HG03378 (cell line): ENCODE measurements at regions not wholly inside any gene's neighbourhood (a gene's known extent, or its start where the extent isn't known, plus 50 kb on each side); places are given as distances from the start of the nearest gene placed in this dataset.
"Not testable (repeated sequence)": the region's sequence is repeated elsewhere in the genome, so short reads cannot be mapped to it uniquely, and the experiment has no call there.

Experiments used
- ATAC-seq: cut with Tn5 transposase; IDR thresholded peaks from one replicate; pipeline ENCODE4 v1.9.1; 2021; ENCODE audit warnings: mild to moderate bottlenecking, moderate library complexity; ENCODE audit not compliant: unreplicated experiment

DNA sequence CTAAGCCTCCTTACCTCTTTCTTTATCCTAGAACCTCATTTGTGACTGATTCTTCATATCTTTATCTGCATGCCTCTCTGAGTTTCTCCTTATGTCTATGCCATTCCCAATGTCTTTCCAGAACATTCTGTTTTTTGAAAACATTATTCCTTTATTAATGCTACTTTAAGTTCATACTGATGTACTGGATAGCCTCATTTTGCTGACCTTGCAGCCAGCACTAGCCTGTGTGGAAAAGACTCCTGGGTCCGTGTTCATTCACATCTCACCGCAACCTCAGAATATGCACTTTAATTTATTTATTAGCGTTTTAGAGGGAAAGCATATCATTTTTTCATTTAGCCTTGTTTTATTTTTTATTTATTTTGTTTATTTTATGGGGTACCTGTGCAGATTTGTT lies 208.1 kb upstream of the NPVF start:
- ATAC-seq: no peak

DNA sequence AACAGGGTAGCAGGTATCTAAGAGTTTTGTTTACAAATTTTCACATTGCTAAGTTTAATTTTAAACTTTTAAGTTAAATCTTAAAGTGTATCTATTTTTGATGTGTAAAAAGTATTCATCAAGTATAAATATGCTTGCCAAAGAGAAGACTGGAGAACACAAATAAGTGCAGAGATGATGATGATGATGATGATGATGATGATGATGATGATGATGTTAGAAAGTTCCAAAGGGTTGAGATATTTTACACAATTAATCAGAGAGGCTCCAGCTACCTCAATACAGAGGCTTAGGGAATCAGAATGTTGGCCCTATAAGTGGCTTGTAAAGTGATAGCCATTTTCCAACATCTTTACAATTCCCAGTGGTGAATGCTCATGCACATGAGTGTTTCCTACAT lies 209.0 kb upstream of the NPVF start:
- no peak for ATAC-seq

DNA sequence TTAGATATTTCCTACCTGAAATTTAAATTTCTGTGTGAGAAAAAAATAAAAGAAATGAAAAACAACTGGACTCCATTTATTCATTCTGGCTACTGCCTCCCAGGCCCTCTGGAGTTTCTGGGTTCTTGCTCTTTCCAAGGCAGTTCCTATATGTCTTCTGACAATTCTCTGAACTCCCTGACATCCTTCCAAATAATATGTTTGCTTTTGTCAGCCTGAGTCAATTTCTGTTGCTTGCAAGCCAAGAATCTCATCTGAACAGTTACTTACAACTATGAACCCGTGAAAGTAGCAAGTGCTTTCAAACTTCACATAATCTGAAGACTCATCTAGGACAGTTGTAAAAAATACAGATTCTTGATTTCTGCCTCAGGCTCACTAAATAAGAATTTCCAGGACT lies 216.7 kb upstream of the NPVF start:
- no peak for ATAC-seq

DNA sequence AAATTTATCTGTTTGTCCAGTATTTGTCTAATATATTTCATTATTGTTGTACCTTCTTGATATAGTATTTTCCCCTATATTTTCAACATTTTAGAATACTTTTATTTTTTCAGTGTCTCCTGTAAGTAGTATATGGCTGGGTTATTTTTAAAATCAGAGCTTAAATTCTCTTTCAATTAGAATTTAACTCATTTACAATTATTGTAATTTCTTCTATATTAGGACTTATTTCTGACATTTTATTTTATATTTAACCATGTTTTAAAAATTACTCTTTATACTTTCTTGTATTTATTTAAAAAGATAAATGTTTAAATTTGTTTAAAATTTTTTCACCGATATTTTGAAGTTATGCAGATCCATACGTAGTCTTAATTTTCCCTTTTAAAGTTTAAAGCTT lies 220.0 kb upstream of the NPVF start:
- ATAC-seq: no peak

DNA sequence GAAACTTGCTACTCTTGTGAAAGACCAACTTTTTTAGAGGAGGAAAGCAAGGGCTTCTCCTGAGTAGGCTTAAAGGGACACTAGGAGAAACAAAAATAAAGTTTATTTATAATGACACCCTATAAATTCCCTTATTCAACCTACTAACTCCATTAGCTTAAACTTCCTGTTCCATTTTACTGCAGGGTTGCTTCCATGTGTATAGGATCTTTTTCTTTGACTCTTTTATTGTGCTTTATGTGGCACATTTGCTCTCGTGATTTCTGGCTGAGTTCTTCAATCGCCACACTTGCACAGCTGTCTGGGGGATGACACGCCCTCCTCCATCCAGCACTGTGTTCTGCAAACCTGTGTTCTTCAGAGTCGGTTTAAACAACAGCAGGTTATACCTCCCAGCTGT lies 225.7 kb upstream of the NPVF start:
- ATAC-seq: no peak

DNA sequence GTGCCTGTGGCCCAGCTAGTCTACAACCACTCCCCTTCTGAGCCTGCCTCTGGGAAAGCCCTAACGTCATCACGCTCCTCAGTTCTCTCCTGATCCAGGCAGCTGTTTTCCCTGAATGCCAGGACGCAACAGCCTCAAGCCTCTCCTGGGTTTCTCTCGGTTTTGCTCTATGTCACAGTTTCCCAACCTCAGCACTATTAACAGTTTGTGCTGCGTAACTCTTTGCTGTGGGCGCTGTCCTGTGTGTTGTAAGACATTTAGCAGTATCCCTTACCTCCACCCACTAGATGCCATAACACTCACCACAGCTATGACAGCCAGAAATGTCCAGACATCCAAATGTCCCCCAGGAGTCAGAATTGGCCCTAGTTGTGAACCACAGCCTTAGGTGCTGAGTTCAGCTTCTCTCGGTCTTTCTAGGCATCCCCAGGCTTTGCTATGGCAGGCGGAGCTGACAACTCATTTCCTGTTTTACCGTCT lies 226.3 kb upstream of the NPVF start:
- no peak for ATAC-seq

DNA sequence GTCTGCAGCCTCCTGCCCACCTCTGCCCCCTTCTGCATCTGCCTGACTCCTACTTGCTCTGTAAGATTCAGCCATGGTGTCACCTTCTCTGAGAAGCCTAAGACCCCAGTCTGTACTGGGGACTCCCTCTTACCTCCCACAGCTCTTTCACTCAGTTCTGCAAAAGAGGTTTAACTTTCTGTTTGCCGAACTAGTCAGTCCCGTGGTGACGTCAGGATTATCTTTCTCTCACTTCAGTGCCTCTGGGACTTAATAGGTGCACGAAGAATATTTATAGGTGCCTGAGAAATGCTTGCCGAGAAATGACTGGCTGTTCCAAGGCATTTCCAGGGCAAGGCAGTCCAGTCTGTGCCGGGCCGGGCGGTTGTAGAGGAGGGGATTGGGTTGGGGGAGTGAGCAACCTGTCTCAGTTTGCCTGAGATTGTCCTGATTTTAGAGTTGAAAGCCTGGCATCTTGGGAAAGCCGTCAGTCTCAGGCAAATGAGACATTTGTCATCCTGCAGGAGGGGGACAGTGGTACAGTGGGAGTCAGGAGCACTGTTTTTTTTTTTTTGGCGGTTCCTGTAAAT lies 227.5 kb upstream of the NPVF start:
- ATAC-seq: no peak

DNA sequence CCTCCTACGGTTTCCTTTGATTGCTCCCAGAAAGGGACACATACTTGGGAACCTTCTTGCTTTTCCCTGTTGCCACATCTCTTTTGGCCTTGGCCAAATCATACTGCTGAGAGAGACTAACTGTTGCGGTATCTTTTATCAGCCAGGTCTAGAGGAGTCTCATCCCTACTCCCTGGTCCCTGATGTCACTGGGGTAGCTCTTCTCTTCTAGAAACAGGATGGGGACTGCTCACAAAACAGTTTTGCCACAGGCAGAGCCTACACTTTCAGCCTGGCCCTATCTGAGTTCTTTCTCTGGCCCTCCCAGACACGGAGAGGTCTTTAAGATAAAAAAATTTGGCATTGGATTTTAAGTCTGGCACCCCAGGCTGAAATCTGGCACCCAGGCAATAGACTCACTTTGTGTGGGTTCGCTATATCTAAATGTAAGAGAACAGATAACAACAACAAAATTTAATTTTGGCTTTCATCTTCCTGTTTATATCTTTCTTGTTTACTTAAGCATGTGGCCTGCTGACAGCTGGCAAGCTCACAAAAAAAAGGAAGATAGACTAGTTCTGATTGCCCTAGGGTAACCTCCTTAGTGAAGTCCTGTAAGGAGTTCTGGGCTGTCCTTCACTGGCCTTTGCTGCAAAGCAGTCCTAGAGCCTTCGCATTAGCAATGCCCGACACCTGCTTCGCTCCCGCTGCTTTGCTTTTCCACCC lies 228.3 kb upstream of the NPVF start:
- ATAC-seq: no peak

DNA sequence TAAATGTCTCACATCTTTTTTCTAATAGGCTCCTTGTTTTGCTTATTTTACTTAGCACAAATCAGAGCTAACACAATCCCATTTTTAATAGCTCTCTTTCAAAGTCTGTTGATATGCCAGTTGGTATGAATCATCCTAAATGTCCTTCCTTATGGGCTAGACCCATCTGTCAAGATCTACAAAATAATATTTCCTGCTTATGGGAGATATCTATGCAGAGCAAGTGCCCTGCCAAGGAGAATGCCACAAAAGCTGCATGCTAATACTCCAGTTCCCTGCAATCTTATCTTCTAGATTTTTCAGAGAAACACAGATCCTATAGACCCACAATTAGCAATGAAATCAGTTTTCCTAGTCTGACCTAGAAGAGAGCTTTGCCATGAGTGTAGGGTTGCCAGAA lies 230.8 kb upstream of the NPVF start:
- ATAC-seq: no peak

DNA sequence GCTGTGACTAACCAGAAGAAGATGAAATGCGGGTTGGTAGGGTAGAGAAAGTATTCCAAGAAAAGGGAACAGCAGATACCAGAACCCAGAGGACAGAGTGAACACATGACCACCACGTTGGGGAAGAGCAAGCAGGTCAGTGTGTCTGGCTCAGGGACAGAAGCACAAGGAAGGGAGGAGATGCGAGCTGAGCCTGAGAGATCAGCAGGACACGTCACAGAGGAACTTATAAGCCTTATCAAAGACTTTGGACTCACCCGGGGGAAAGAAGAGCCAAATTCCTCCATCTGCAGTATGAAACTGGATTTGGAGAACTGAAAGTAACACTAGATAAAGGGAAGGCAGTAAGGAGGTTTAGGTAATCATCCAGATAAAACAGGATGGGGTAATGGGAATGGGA lies 232.1 kb upstream of the NPVF start:
- no peak for ATAC-seq

DNA sequence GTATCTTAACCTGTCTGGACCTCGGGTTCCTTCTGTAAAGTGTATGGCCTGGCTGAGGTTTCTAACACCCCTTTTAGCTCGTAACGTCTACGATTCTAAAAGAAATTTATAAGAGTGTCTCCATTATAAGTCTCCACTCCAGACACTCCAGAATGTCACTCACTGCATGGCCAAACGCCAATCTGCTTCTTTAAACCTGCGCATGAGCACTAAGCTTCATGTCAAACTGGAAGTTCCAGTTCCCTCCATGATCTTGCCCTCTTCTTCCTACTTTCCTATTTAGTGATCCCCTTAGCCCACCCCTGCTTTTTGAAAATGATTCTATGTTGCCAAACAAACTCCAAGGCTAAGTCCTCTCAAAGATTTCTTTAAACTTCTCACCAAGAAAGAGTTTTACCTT lies 241.4 kb upstream of the NPVF start:
- no peak for ATAC-seq

DNA sequence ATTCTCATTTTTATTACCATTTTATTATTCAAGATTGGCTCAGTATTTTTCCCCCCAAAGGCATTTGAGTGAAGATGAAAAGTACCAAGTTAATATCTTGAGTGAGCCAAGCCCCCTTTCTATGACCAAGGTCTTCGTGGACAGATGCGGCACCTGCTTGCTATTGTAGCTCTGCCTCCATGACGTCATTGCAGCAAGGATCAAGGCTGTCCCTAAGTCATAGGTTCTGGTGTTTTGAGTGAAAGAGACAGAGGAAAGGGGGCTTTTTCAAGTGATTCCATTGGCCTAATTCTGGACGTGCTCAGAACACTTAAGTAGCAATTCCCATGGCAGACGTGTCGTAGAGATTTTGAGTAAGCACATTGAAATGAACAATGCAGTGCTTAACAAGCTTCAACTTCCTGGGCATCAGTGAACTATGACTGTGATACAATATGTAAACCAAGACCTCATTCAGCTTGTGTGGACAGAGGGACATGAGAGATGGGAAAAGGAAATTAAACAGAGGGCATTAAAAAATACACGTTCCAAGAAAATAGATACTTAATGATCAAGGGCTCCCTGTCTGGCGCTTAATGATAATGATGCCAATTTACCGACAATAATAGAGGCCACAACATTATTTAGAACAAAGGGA lies 248.7 kb upstream of the NPVF start:
- no peak for ATAC-seq

DNA sequence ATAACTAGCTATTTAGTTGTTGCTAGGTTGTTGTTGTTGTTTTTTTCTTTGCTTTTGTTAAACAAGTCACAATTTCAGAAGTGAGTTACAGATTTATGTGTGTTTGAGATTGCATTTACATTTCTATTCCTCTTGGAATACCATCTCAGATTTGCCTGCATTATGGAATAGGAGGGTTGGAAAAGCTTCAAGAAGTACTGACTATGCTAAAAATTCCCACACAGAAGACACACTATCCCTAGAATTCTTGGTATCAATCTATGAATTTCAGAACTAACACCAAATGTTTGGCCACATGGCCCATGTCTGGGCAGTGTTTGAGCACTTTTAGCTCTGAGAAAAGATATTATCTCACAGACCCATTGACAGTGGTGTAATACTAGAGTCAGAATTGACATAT lies 249.9 kb upstream of the NPVF start:
- ATAC-seq: not testable (repeated sequence)

DNA sequence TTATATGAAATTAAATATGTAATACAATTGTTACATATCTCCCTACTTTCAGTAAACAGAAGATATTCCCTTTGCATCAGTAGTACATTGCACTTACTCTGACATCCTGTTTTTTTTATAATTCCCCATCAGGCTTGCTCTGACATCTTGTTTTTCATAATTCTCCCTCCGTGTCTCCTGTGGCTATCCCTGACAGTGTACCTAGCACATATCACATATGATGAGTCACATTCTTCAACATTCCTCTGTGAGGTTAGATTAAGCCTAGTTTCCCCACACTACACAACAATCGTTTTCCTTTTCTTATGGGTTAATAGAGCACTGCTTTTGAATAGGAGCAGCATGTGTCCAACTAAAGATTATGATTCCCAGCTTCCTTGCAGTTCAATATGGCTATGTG lies 250.6 kb upstream of the NPVF start:
- ATAC-seq: no peak

DNA sequence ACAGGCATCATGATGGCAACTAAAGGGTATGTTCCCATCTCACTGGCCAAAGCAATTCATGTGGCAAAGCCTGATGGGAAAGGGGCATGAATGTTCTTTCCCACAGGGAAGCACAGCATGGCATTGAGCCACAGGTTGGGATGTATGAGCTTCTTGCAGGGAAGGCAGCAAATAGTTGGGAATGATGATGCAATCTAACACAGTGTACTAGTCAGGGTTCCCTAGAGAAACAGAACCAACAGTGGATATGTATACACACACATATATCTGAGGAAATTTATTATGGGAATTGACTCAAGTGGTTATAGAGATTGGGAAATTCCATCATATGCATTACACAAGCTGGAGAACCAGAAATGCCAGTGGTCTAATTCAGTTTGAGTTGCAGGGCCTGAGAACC lies 253.6 kb upstream of the NPVF start:
- no peak for ATAC-seq

DNA sequence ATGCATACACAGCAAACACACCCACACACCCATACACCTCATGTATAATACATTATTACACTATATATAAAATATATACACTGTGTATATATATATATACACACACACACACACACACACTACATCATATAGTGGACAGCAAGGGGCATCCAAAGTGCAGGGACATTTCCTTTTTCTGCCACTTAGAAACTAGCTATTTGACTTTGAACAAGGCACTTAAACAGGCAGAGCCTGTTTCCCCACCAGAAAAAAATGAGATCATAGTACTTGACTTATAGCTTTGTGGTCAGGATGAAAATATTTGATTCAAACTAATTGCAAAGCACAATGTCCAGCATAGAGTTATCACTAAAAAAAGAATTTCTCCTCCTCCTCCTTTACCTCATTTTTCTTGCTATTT lies 254.3 kb upstream of the NPVF start:
- no peak for ATAC-seq

DNA sequence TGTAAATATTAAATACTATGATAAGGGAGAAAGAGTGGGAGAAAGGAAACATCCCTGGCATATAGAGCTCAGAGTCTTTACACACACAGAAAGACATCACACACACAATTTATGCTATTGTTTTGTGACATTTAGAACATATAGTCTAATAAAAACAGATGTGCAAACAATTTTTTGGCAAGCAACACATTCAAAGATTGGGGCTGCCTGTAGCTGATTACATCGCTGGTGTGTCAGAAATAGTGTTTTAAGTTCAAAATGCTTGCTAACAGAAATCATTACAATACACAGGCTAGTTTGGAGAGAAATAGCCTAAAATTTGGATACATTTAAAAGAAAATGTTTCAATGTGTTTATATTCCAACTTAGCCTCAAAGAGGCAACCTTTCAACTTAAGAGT lies 256.7 kb upstream of the NPVF start:
- no peak for ATAC-seq

DNA sequence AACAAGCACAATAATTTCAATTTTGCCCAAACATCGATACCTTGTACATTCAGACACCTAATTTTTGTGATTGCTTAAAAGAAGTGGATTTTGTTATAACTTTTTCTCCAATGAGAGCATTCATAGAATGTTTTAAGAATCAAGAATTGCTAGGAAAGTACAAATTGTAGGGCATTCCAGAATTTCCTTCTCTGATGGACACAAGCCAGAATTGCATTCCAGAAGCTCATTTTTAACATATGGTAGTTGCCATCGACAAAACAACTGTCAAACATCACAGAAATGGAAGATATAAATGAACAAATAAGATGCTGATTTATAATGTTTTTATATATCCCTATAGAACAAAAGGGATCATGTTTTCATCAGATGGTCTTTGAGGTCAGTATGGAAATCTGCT lies 258.4 kb upstream of the NPVF start:
- no peak for ATAC-seq

DNA sequence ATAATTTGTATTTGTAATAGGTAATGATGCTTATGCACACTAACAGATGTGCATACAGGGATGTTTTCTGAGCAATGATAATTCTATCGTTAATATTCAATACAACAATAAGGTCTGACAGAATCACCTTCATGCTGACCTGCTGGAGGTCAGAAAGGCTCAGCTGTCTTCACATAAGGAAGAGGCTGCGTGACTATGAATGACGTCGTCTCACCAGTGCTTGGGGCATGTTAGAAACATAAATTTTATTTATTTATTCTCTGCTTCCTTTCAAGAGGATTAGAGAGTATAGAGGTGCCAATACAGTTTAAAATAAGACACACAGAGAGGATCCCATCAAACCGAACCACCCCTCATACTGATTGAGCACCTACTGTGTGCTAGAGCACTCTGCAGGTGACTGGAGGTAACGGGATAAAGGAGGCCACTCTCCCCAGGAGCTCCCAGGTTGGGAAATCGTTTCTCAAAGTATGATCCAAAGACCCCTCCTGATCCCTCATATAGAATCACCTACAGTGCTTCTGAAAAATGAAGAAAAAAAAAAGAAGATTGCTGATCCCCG lies 265.6 kb upstream of the NPVF start:
- no peak for ATAC-seq

DNA sequence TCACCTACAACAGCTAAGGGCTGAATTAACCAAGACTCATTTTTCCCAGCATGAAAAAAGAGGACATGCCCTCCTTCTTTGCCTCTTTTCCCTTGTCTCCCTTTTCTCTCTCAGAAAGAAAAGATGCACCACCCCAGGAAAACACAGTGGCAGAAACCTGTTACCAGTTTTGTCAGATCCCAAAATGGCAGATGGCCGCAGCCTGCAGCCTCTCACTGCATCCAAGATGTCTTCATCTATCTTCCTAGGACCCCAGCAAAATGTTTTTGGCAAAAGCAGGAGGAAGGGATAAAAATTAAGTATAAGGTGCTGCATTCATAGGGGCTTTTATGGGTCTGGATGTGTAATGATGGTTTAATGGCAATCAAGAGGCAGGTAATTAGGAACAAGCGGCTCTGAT lies 266.6 kb upstream of the NPVF start:
- ATAC-seq: no peak

DNA sequence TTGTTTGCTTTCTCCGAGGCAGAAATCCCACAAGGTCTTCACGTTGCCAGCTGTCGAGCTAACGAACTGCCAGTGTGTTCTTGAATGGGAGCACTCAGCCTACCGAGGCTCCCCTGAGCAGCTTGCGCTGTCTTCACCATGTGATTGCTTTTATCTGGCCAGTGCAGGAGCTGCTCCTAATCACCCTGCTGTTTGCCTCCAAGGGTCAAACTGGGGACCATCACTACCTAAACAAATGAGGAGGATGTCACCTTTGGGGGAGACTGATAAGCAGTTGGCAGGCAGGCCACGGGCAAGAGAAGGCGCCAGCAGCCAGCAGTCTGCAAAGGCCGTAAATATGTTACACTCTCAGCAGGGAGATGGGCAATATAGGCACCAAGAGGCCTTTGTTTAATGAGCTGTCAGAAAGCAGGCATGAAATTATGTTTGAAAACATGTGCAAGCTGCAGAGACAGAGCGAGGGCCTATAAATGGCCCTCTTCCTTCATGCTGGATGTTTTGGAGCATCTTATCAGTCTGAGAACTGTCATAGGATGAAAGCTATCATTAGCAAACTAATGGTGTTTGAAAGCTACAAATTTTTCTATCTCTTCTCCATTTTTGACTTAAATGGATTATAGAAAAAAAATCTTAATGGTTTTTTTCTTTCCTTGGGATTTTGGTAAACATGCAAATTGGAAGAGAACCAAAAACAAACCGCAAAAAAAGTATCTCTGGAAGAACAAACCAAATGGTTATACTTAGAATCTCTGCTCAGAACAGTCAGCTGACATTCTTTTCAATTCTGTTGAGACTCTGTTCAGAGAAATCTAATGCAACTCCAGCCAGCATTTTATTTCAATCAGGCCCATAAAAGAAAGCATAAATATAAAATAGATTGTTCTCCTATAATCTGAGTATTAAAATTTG lies 267.3 kb upstream of the NPVF start:
- ATAC-seq: no peak
